NCI-H1694 (cell line): ENCODE measurements at regions not wholly inside any gene's neighbourhood (a gene's known extent, or its start where the extent isn't known, plus 50 kb on each side); places are given as distances from the start of the nearest gene placed in this dataset.

ENCODE experiments used
- DNase-seq: peaks from one replicate; lab custom pipeline; 2025; lab: John Stamatoyannopoulos, UW

- DNase-seq: no peak
Measured at GRCh38 chr12:107891967-107892366, 117.5 kb downstream of the ASCL4 start.

- DNase-seq: no peak
Measured at GRCh38 chr12:107894589-107894988, 120.1 kb downstream of the ASCL4 start.

GRCh38 chr12:107895966-107896365 lies 121.5 kb downstream of the ASCL4 start:
- no peak for DNase-seq

GRCh38 chr12:107900588-107900987 lies 126.1 kb downstream of the ASCL4 start:
- DNase-seq: no peak

- no peak for DNase-seq
Measured at GRCh38 chr12:107903341-107904061, 129.0 kb downstream of the ASCL4 start.

GRCh38 chr12:107906707-107907106 lies 132.2 kb downstream of the ASCL4 start:
- DNase-seq: no peak

- peak; percentile 48 for DNase-seq
Measured at GRCh38 chr12:107912421-107913004, 138.0 kb downstream of the ASCL4 start.

GRCh38 chr12:107914460-107914977 lies 140.0 kb downstream of the ASCL4 start:
- no peak for DNase-seq

GRCh38 chr12:107917912-107918800 lies 143.7 kb downstream of the ASCL4 start:
- no peak for DNase-seq

- no peak for DNase-seq
Measured at GRCh38 chr12:107921062-107921461, 146.6 kb downstream of the ASCL4 start.

- no peak for DNase-seq
Measured at GRCh38 chr12:107925125-107925524, 150.6 kb downstream of the ASCL4 start.

- peak; percentile 33 for DNase-seq
Measured at GRCh38 chr12:107929436-107929835, 154.9 kb downstream of the ASCL4 start.

- no peak for DNase-seq
Measured at GRCh38 chr12:107931761-107932160, 157.3 kb downstream of the ASCL4 start.

GRCh38 chr12:107938446-107938845 lies 163.9 kb downstream of the ASCL4 start:
- no peak for DNase-seq

GRCh38 chr12:107948391-107948945 lies 174.0 kb downstream of the ASCL4 start:
- no peak for DNase-seq

- DNase-seq: no peak
Measured at GRCh38 chr12:107951024-107951423, 176.5 kb downstream of the ASCL4 start.

GRCh38 chr12:107955966-107956643 lies 173.0 kb upstream of the WSCD2 start:
- DNase-seq: no peak

GRCh38 chr12:107957459-107957858 lies 171.6 kb upstream of the WSCD2 start:
- no peak for DNase-seq

- DNase-seq: no peak
Measured at GRCh38 chr12:107963635-107964034, 165.5 kb upstream of the WSCD2 start.

GRCh38 chr12:107967170-107967569 lies 161.9 kb upstream of the WSCD2 start:
- DNase-seq: no peak

- DNase-seq: no peak
Measured at GRCh38 chr12:107973950-107974349, 155.1 kb upstream of the WSCD2 start.

- no peak for DNase-seq
Measured at GRCh38 chr12:107976331-107976730, 152.8 kb upstream of the WSCD2 start.
